GM23248 (cell line): ENCODE measurements at regions not wholly inside any gene's neighbourhood (a gene's known extent, or its start where the extent isn't known, plus 50 kb on each side); places are given as distances from the start of the nearest gene placed in this dataset.

Experiments
- DNase-seq: peaks from one replicate; pipeline ENCODE4 v3.0.0-alpha.2; 2015
- H2AFZ ChIP-seq: fragments of 200-600 bp; sonication (generic); 2 replicates; pipeline ENCODE4 v1.6.1; 2016; ENCODE audit warnings: antibody characterized with exemption
- H3F3A ChIP-seq: fragments of 200-600 bp; sonication (generic); 2 replicates; pipeline ENCODE4 v1.6.1; 2016; ENCODE audit warnings: mild to moderate bottlenecking, antibody characterized with exemption, mixed run types; ENCODE audit not compliant: insufficient read depth
- H3K27ac ChIP-seq: fragments of 200-600 bp; sonication (generic); 2 replicates; pipeline ENCODE4 v1.5.1; 2016; ENCODE audit warnings: mild to moderate bottlenecking
- H3K27me3 ChIP-seq: fragments of 200-600 bp; sonication (generic); replicated peaks from 2 replicates; pipeline ENCODE4 v1.6.1; 2016; ENCODE audit warnings: mild to moderate bottlenecking; ENCODE audit not compliant: insufficient read depth
- H3K36me3 ChIP-seq: fragments of 200-600 bp; sonication (generic); 2 replicates; pipeline ENCODE4 v1.6.1; 2016; ENCODE audit warnings: low read depth, mild to moderate bottlenecking
- H3K4me1 ChIP-seq: fragments of 200-600 bp; sonication (generic); 2 replicates; pipeline ENCODE4 v1.6.1; 2016; ENCODE audit warnings: mild to moderate bottlenecking; ENCODE audit not compliant: insufficient read depth
- H3K4me2 ChIP-seq: fragments of 200-600 bp; sonication (generic); one replicate; pipeline ENCODE4 v1.6.1; 2016; ENCODE audit warnings: mild to moderate bottlenecking; ENCODE audit not compliant: unreplicated experiment
- H3K4me3 ChIP-seq: fragments of 200-600 bp; sonication (generic); 2 replicates; pipeline ENCODE4 v1.5.1; 2016; ENCODE audit warnings: mild to moderate bottlenecking
- H3K79me2 ChIP-seq: fragments of 200-600 bp; sonication (generic); 2 replicates; pipeline ENCODE4 v1.6.1; 2016; ENCODE audit warnings: mild to moderate bottlenecking; ENCODE audit not compliant: insufficient read depth
- H3K9ac ChIP-seq: fragments of 200-600 bp; sonication (generic); 2 replicates; pipeline ENCODE4 v1.6.1; 2016; ENCODE audit warnings: mild to moderate bottlenecking
- H3K9me2 ChIP-seq: fragments of 200-600 bp; sonication (generic); 2 replicates; pipeline ENCODE4 v1.6.1; 2016; ENCODE audit warnings: mixed run types, mild to moderate bottlenecking, moderate library complexity; ENCODE audit not compliant: insufficient read depth
- H3K9me3 ChIP-seq: fragments of 200-600 bp; sonication (generic); one replicate; pipeline ENCODE4 v1.6.1; 2017; ENCODE audit warnings: low read depth
- H4K20me1 ChIP-seq: fragments of 200-600 bp; sonication (generic); 2 replicates; pipeline ENCODE4 v1.6.0; 2016; ENCODE audit not compliant: insufficient read depth
- EZH2 ChIP-seq: fragments of 200-600 bp; sonication (generic); IDR thresholded peaks from 2 replicates; pipeline ENCODE4 v1.6.1; 2018; ENCODE audit warnings: antibody characterized with exemption, mild to moderate bottlenecking; ENCODE audit not compliant: insufficient read depth, poor library complexity, severe bottlenecking
- EZH2phosphoT487 ChIP-seq: fragments of 200-600 bp; sonication (generic); IDR thresholded peaks from 2 replicates; pipeline ENCODE4 v1.6.1; 2018; ENCODE audit warnings: antibody characterized with exemption, moderate library complexity, mild to moderate bottlenecking, low read depth; ENCODE audit not compliant: insufficient read depth
- WGBS, 2 experiments: methylation state at CpG; one replicate each; pipeline ENCODE4 v1.1.6; 2015 to 2017; ENCODE audit warnings: low lambda C conversion rate in 2 of 2, low coverage in 1 of 2; ENCODE audit errors: missing lambda C conversion rate in 2 of 2; 5-methylcytosine and 5-hydroxymethylcytosine counted together
- in situ Hi-C: fragments of 300-500 bp; cut with MboI; formaldehyde crosslinking; loops from 2 replicates; pipeline ENCODE4 v1.15.0; 2020

DNA sequence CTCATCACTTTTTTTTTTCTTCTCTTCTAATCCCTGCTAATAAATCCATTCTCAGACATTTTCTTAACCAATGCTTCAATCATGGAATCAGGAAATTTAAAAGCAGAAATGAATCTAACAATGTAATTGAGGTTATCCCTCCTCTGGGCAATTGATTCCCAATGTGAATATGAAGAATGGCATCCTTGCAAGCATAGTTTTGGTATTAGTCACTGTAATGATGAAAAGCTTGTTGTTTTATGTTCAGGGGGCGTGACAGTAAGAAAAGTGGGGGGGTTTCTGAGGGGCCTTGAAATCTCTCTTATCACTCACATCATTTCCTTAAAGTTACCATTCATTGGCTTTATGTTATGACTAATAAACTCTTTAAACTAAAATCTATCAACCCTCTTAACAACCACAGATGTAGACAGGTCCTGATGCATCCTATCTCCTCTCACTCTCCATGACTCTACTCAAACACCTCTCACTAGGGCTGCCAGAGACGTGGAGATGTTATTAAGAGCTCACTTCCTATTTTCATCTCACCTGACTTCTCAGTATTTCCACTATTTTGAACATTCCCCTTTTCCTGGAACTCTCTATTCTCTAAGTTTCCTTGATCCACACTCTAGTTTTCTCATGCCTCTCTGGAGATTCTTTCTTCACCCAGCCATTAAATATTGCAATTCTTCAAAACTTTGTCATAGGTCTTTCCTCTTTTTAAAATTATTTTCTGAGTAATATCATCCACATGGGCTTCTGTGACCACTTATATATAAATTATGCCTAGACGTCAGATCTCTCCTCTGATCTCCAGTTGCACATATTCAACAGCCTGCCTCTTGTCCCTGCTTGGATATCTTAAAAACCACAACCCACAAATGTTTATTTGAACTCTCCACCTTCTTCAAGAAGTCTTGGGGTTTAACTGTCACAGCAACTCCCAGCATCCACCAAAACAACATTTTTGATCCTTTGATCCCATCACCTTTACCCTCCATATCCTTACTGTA is 332.9 kb downstream of the CDH2 start:
- WGBS, 2 experiments: 5% methylated on average over 3 of the region's 3 CpGs
- peaks cover 23% of the 10 kb centered on the region for H3K4me1 ChIP-seq
- H3K27me3 ChIP-seq: no peaks in the 10 kb centered on the region
- peak overlapping the region; percentile 5 for H3K4me2 ChIP-seq
- no peaks in the 10 kb centered on the region for H3K9me3 ChIP-seq
- peak; percentile 36 for DNase-seq
- no peaks in the 10 kb centered on the region for H3K36me3 ChIP-seq
- in situ Hi-C loops: no loop called here
- H4K20me1 ChIP-seq: no peaks in the 10 kb centered on the region
- no peak overlapping the region for H3K9ac ChIP-seq
- no peaks in the 10 kb centered on the region for H3K79me2 ChIP-seq
- H3F3A ChIP-seq: 0 out of 2 replicates have a peak, but pooled peaks cover 11% of the 10 kb centered on the region
- TF ChIP-seq EZH2phosphoT487 (no peak), EZH2 (no peak)
- no peaks in the 10 kb centered on the region for H3K9me2 ChIP-seq
- H3K27ac ChIP-seq: no peak overlapping the region
- no peak overlapping the region for H3K4me3 ChIP-seq
- no peak overlapping the region for H2AFZ ChIP-seq

DNA sequence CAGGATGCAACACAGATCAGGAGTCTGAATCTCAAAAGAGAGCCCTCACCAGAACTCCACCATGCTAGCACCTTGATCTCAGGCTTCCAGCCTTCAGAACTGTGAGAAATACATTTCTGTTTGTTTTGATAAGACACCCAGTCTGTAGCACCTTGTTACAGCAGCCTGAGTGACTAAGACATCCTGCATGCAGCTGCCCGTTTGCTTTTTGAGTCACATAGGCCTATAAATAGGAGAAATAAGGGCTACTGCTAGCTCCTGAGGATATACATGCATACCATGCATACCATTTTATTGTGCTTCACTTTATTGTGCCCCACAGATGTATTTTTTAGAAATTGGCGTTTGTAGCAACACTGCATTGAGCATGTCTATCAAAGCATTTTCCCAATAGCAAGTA is 337.8 kb downstream of the CDH2 start:
- Histone ChIP-seq H3K27me3 (peaks cover 18% of the 10 kb centered on the region; the same call in 1 of the 2 replicates), H3K4me1 (peaks cover 27% of the 10 kb centered on the region), H3K9me2 (no peaks in the 10 kb centered on the region), H3K36me3 (no peaks in the 10 kb centered on the region), H4K20me1 (no peaks in the 10 kb centered on the region), H3K4me2 (peak overlapping the region; percentile 11), H3F3A (0 out of 2 replicates have a peak, but pooled peaks cover 10% of the 10 kb centered on the region), H3K4me3 (no peak overlapping the region), H2AFZ (no peak overlapping the region), H3K9ac (no peak overlapping the region), H3K79me2 (no peaks in the 10 kb centered on the region), H3K9me3 (no peaks in the 10 kb centered on the region), H3K27ac (no peak overlapping the region)
- 9 to 21% methylated on average over 2 of the region's 2 CpGs for WGBS, 2 experiments
- DNase-seq: peak; percentile 76
- in situ Hi-C loops: no loop called here
- no peak for TF ChIP-seq EZH2
- no peak for TF ChIP-seq EZH2phosphoT487

DNA sequence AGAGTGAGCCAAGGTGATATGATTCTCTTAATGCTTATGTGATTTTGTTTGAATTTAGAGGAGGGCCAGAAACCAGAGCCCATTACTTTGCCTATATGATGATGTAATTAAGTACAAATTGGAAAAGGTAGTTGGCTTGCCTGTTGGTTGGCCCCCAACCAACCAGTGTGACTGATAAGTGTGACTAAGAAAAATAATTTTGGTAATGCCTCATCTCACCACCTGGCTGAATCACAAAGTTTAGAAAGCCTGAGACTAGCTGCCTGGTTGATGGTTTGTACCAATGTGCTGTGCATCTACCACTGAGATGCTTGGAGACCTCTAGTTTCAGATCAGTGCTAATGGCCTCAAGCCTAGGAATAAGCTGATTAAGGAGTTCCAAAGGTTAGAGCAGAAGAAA is 338.7 kb downstream of the CDH2 start:
- in situ Hi-C loops: no loop called here
- no peak overlapping the region for H2AFZ ChIP-seq
- H3K9me3 ChIP-seq: no peaks in the 10 kb centered on the region
- peak; percentile 12 for DNase-seq
- H3K27ac ChIP-seq: no peak overlapping the region
- H3K36me3 ChIP-seq: no peaks in the 10 kb centered on the region
- H3K4me2 ChIP-seq: no peak overlapping the region
- peaks cover 18% of the 10 kb centered on the region for H3K27me3 ChIP-seq
- H3K4me3 ChIP-seq: no peak overlapping the region
- no peaks in the 10 kb centered on the region for H4K20me1 ChIP-seq
- H3K4me1 ChIP-seq: peaks cover 18% of the 10 kb centered on the region
- no peaks in the 10 kb centered on the region for H3K79me2 ChIP-seq
- 0 out of 2 replicates have a peak, but pooled peaks cover 9% of the 10 kb centered on the region for H3F3A ChIP-seq
- H3K9me2 ChIP-seq: no peaks in the 10 kb centered on the region
- H3K9ac ChIP-seq: no peak overlapping the region
- no peak for TF ChIP-seq EZH2
- no peak for TF ChIP-seq EZH2phosphoT487

DNA sequence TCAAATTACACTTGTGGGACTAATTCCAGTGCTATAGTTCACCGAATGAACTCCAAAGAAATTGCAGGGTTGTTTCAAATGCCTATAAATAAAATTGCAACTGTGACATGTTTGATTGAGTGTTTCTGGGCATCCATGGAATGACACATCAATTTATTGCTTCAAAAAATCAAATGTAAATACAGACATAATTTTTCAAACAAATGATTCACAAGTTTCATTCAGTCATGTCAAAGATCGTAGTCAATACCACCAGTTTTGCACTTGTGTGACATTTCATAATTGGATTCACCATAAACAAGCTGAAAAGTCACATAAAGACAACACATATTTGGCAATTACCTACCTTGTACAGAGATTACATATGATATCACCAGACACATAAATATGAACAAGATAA is 350.8 kb downstream of the CDH2 start:
- H3K36me3 ChIP-seq: no peaks in the 10 kb centered on the region
- peaks cover 28% of the 10 kb centered on the region; the same call in 1 of the 2 replicates for H3K27me3 ChIP-seq
- TF ChIP-seq EZH2phosphoT487: no peak
- TF ChIP-seq EZH2: no peak
- no peak overlapping the region for H2AFZ ChIP-seq
- no peak overlapping the region for H3K4me3 ChIP-seq
- H3K4me1 ChIP-seq: no peaks in the 10 kb centered on the region
- H3K9me2 ChIP-seq: no peaks in the 10 kb centered on the region
- H3K9me3 ChIP-seq: no peaks in the 10 kb centered on the region
- H3K79me2 ChIP-seq: no peaks in the 10 kb centered on the region
- H4K20me1 ChIP-seq: no peaks in the 10 kb centered on the region
- in situ Hi-C loops: no loop called here
- no peaks in the 10 kb centered on the region for H3F3A ChIP-seq
- no peak overlapping the region for H3K27ac ChIP-seq
- no peak overlapping the region for H3K9ac ChIP-seq
- WGBS, 2 experiments: 33 to 40% methylated on average over 2 of the region's 2 CpGs
- no peak for DNase-seq
- no peak overlapping the region for H3K4me2 ChIP-seq
